ENCODE measurements at regions not wholly inside any gene's neighbourhood (a gene's known extent, or its start where the extent isn't known, plus 50 kb on each side); places are given as distances from the start of the nearest gene placed in this dataset.

DNA sequence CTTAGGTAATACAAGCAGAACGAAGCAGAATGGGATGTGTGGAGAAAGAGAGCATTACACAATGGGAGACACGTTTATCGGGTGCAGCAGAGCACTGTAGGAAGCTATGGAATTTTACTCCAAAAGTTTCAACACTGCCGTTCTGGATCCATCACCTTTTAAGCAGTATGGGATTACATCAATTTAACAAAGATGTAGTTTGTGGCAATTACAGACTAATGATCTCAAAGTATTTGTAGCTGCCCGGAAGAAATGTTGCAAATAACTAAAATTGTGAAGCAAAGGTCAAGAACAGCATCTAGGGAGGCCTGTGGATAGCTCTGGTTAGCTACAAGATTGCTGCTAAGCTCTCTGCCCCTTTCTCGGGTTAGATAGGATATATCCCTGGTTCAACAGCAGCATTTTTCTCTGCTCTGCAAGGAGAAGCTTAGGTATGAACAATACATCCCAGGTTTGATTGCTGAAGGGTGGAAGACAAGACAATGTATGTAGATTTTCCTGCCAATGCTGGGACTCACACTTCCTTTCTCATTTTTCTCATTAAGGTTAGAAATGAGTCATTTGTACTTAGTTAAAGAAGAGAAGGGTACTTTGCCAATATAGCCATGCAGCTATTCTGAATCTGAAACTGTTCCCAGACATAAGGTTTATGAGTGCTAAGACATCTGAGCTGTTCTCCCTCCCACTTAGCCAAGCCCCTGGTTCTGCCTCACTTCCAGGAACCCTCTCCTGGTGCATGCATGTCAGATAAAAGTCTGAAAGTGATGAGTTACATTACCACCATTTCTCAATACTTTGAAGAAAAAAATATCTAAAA, 75.0 kb upstream of the HIF1A start:
- TF ChIP-seq, protein P1, sequence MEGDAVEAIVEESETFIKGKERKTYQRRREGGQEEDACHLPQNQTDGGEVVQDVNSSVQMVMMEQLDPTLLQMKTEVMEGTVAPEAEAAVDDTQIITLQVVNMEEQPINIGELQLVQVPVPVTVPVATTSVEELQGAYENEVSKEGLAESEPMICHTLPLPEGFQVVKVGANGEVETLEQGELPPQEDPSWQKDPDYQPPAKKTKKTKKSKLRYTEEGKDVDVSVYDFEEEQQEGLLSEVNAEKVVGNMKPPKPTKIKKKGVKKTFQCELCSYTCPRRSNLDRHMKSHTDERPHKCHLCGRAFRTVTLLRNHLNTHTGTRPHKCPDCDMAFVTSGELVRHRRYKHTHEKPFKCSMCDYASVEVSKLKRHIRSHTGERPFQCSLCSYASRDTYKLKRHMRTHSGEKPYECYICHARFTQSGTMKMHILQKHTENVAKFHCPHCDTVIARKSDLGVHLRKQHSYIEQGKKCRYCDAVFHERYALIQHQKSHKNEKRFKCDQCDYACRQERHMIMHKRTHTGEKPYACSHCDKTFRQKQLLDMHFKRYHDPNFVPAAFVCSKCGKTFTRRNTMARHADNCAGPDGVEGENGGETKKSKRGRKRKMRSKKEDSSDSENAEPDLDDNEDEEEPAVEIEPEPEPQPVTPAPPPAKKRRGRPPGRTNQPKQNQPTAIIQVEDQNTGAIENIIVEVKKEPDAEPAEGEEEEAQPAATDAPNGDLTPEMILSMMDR (optimal IDR thresholded peaks at IDR 0.05 in 1 of 3, IDR thresholded peaks at IDR 0.05 in 1 of 3, conservative IDR thresholded peaks at IDR 0.05 in 1 of 3; ENCODE audit: extremely low read depth in 1 of 3, insufficient read depth in 2 of 3, low read length in 3 of 3), result no peak
- no peak for TF ChIP-seq EZH2 (IDR thresholded peaks at IDR 0.05; ENCODE audit: low read length)
